Heart right ventricle (tissue), 16 donors: ENCODE measurements at regions not wholly inside any gene's neighbourhood (a gene's known extent, or its start where the extent isn't known, plus 50 kb on each side); places are given as distances from the start of the nearest gene placed in this dataset.

Source experiments
- ATAC-seq, 8 donors: fragments of 200-7000 bp; cut with Tn5 transposase; one replicate each; pipeline ENCODE4 v1.9.1; 2020; ENCODE audit warnings: mild to moderate bottlenecking in 8 of 8, moderate library complexity in 8 of 8, moderate number of reproducible peaks in 1 of 8
- DNase-seq, 2 donors: peaks; one replicate each; pipeline ENCODE4 v3.0.0-alpha.2; 2020
- H3K27ac ChIP-seq, 10 donors: fragments of 200-600 bp; sonication (generic) in 2 of 10; one replicate each; pipeline versions ENCODE4 v1.5.0 to v1.8.0; 2020 to 2022; ENCODE audit warnings: mild to moderate bottlenecking in 3 of 10
- H3K27me3 ChIP-seq, 7 donors: fragments of 200-600 bp; one replicate each; pipeline ENCODE4 v1.8.0; 2021 to 2022; ENCODE audit warnings: mild to moderate bottlenecking in 2 of 7
- H3K36me3 ChIP-seq, 9 donors: fragments of 200-600 bp; sonication (generic) in 1 of 9; one replicate each; pipeline versions ENCODE4 v1.5.0 to v1.8.0; 2020 to 2022; ENCODE audit warnings: mild to moderate bottlenecking in 2 of 9
- H3K4me1 ChIP-seq, 9 donors: fragments of 200-600 bp; sonication (generic) in 1 of 9; one replicate each; pipeline versions ENCODE4 v1.5.0 to v1.8.0; 2020 to 2022; ENCODE audit warnings: mild to moderate bottlenecking in 4 of 9
- H3K4me3 ChIP-seq, 10 donors: fragments of 200-600 bp; sonication (generic) in 2 of 10; one replicate each; pipeline versions ENCODE4 v1.5.0 to v1.8.0; 2020 to 2022; ENCODE audit warnings: mild to moderate bottlenecking in 7 of 10, moderate library complexity in 2 of 10
- H3K9me3 ChIP-seq, 11 donors: fragments of 200-600 bp in 10 of 11; sonication (generic) in 2 of 11; one replicate each; pipeline versions ENCODE4 v1.5.0 to v1.8.0; 2013 to 2022; ENCODE audit warnings: mild to moderate bottlenecking in 2 of 11, control low read depth in 1 of 11, moderate library complexity in 1 of 11
- WGBS, 2 donors: extraction: QIAGEN DNeasy Blood & Tissue Kit; methylation state at CpG; one replicate each; pipeline ENCODE4 v1.1.7; 2013; ENCODE audit warnings: inconsistent platforms in 1 of 2; 5-methylcytosine and 5-hydroxymethylcytosine counted together
- intact Hi-C, 10 donors: fragments of 100-400 bp; cut with DNase I; formaldehyde crosslinking; loops; one replicate each; pipeline versions ENCODE4 v1.11.1 to v1.14.2; 2022
- TF ChIP-seq, protein P1 (sequence below), 9 donors: fragments of 200-600 bp; sonication (generic) in 2 of 9; IDR thresholded peaks; one replicate each; pipeline versions ENCODE4 v1.5.0 to v1.8.0; 2021 to 2022; ENCODE audit warnings: antibody characterized with exemption in 9 of 9, mild to moderate bottlenecking in 5 of 9, moderate library complexity in 1 of 9
- donor health status: Arrhythmogenic right ventricular cardiomyopathy.
- donor health status: ischemic (EF 13 %, LVEDD 7.1; RV severe dilation, severe dysfunction).
- donor health status: healthy with polysubstance abuse.
- donor health status: DM: no; HTN: yes; CAD: no.
- donor health status: DM: no; HTN: no; CAD: no.
- donor health status: ischemic (EF 25% LVEDD 6.9; RV normal size, moderate dysfunction).
- donor health status: ischemic (EF 25% LVEDD 5.7; RV mildly dilated, moderate dysfunction).
- donor health status: healthy.
- donor health status: DM: yes; HTN: yes; CAD: no.
- donor health status: Ischemic cardiomyopathy.
- donor health status: ischemic (EF 35%, LVEDD 5.7; RV mildly dilated, moderate dysfunction).
- donor health status: nonischemic (EF 11% LVEDD 7.7; RV severe dilation, severe dysfunction).
- donor health status: DM: yes; HTN: yes; CAD: no.
- donor health status: PGD.
- donor health status: ischemic (EF 29% LVEDD 5.4; RV normal size, mild dysfunction).
- donor health status: nonischemic (EF 23%, LVEDD 6.1; RV moderate dilation, normal function).

- 54 to 57% methylated on average over 4 of the region's 4 CpGs for WGBS, 2 donors
- intact Hi-C loops: loop anchor here in 1 of 10 donors (5.0 kb wide), 1 partner anchor 569 kb away; no protein-coding TSS in a partner anchor
- TF ChIP-seq, protein P1, sequence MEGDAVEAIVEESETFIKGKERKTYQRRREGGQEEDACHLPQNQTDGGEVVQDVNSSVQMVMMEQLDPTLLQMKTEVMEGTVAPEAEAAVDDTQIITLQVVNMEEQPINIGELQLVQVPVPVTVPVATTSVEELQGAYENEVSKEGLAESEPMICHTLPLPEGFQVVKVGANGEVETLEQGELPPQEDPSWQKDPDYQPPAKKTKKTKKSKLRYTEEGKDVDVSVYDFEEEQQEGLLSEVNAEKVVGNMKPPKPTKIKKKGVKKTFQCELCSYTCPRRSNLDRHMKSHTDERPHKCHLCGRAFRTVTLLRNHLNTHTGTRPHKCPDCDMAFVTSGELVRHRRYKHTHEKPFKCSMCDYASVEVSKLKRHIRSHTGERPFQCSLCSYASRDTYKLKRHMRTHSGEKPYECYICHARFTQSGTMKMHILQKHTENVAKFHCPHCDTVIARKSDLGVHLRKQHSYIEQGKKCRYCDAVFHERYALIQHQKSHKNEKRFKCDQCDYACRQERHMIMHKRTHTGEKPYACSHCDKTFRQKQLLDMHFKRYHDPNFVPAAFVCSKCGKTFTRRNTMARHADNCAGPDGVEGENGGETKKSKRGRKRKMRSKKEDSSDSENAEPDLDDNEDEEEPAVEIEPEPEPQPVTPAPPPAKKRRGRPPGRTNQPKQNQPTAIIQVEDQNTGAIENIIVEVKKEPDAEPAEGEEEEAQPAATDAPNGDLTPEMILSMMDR (IDR thresholded peaks at IDR 0.05): no peak
These were observed 73.1 kb upstream of the KIRREL3 start for GRCh38 chr11:127073621-127074020.

DNA sequence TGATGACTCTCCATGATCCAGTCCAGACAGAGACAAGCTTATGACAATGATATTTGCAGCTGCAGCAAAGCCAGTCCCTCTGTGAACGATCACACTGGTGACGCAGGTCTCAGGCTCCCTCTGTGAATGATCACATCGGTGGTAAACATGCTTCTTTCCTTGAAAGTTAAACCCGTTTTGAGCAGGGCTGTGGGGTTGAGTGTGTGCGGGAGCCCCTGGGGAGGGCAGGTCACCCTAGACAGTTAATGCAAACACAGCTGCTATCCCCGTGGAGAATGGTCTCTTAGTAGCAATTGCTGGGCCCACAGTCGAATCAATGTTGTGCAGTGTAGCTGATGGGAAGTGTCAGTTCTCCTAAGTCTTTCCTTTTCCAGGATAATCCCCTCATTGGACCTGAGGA is 71.0 kb upstream of the KIRREL3 start:
- Histone ChIP-seq H3K36me3 (no peaks in the 10 kb centered on the region), H3K27ac (no peak overlapping the region), H3K4me3 (no peak overlapping the region), H3K9me3 (no peaks in the 10 kb centered on the region), H3K27me3 (peaks cover 0 to 23% (median 5%) of the 10 kb centered on the region in 7 donors), H3K4me1 (no peaks in the 10 kb centered on the region)
- 72 to 76% methylated on average over 7 of the region's 7 CpGs for WGBS, 2 donors
- DNase-seq: no peak
- ATAC-seq: no peak
- TF ChIP-seq, protein P1 (IDR thresholded peaks at IDR 0.05): no peak
- intact Hi-C loops: loop anchor here in 1 of 10 donors (5.0 kb wide), 1 partner anchor 571 kb away; no protein-coding TSS in a partner anchor

More at GRCh38 chr11:127073621-127074020, 73.1 kb upstream of the KIRREL3 start:
- no peak for DNase-seq
- ATAC-seq: no peak
- Histone ChIP-seq H3K9me3 (no peaks in the 10 kb centered on the region), H3K27ac (no peak overlapping the region), H3K4me1 (no peaks in the 10 kb centered on the region), H3K4me3 (no peak overlapping the region), H3K27me3 (peaks cover 0 to 18% (median 5%) of the 10 kb centered on the region in 7 donors), H3K36me3 (no peaks in the 10 kb centered on the region)

GRCh38 chr11:127070808-127071207 is 70.2 kb upstream of the KIRREL3 start:
- Histone ChIP-seq H3K4me3 (no peak overlapping the region), H3K27ac (no peak overlapping the region), H3K9me3 (no peaks in the 10 kb centered on the region), H3K27me3 (peaks cover 0 to 19% (median 5%) of the 10 kb centered on the region in 7 donors), H3K36me3 (no peaks in the 10 kb centered on the region), H3K4me1 (no peaks in the 10 kb centered on the region)
- WGBS, 2 donors: 67 to 68% methylated on average over 4 of the region's 4 CpGs
- TF ChIP-seq, protein P1 (IDR thresholded peaks at IDR 0.05): no peak
- ATAC-seq (no peak), DNase-seq (no peak)
- intact Hi-C loops: loop anchor here in 1 of 10 donors (5.0 kb wide), 1 partner anchor 571 kb away; no protein-coding TSS in a partner anchor

GRCh38 chr11:127066401-127067090 is 66.0 kb upstream of the KIRREL3 start:
- intact Hi-C loops: no loop called here
- DNase-seq (no peak), ATAC-seq (no peak)
- no peaks in the 10 kb centered on the region for H3K36me3 ChIP-seq
- H3K27ac ChIP-seq: no peak overlapping the region
- peaks cover 0 to 25% (median 5%) of the 10 kb centered on the region in 7 donors for H3K27me3 ChIP-seq
- H3K4me3 ChIP-seq: no peak overlapping the region
- H3K4me1 ChIP-seq: no peaks in the 10 kb centered on the region
- no peaks in the 10 kb centered on the region for H3K9me3 ChIP-seq
- 65 to 68% methylated on average over 7 of the region's 7 CpGs for WGBS, 2 donors
- TF ChIP-seq, protein P1 (IDR thresholded peaks at IDR 0.05): no peak
